ENCODE measurements at regions not wholly inside any gene's neighbourhood (a gene's known extent, or its start where the extent isn't known, plus 50 kb on each side); places are given as distances from the start of the nearest gene placed in this dataset.

- H3K4me3 Mint-ChIP-seq: no peak overlapping the region
- DNase-seq (ENCODE audit: low spot score in 2 of 2) (no peak), ATAC-seq (ENCODE audit: low read depth) (no peak)
- no peak overlapping the region for H3K27ac Mint-ChIP-seq
- H3K27me3 Mint-ChIP-seq: no peaks in the 10 kb centered on the region
- peaks cover 2% of the 10 kb centered on the region for H3K9me3 Mint-ChIP-seq
- no peaks in the 10 kb centered on the region for H3K4me1 Mint-ChIP-seq
- no peaks in the 10 kb centered on the region for H3K36me3 Mint-ChIP-seq
Observed at GRCh38 chr9:19732441-19732951, 56.3 kb downstream of the SLC24A2 start.

- H3K27ac Mint-ChIP-seq: no peak overlapping the region
Observed at GRCh38 chr9:19728101-19728500, 60.7 kb downstream of the SLC24A2 start.

GRCh38 chr9:19725970-19726369 lies 62.9 kb downstream of the SLC24A2 start:
- Mint-ChIP-seq H3K36me3 (no peaks in the 10 kb centered on the region), H3K9me3 (no peaks in the 10 kb centered on the region), H3K4me3 (no peak overlapping the region), H3K27ac (no peak overlapping the region), H3K27me3 (no peaks in the 10 kb centered on the region), H3K4me1 (no peaks in the 10 kb centered on the region)
- no peak for DNase-seq (ENCODE audit: low spot score in 2 of 2)
- no peak for ATAC-seq (ENCODE audit: low read depth)

More at GRCh38 chr9:19728101-19728500, 60.7 kb downstream of the SLC24A2 start:
- no peak for DNase-seq (ENCODE audit: low spot score in 2 of 2)
- no peaks in the 10 kb centered on the region for H3K4me1 Mint-ChIP-seq
- no peaks in the 10 kb centered on the region for H3K36me3 Mint-ChIP-seq
- no peak overlapping the region for H3K4me3 Mint-ChIP-seq
- ATAC-seq (ENCODE audit: low read depth): no peak
- no peaks in the 10 kb centered on the region for H3K9me3 Mint-ChIP-seq
- no peaks in the 10 kb centered on the region for H3K27me3 Mint-ChIP-seq

GRCh38 chr9:19720377-19720776 lies 68.5 kb downstream of the SLC24A2 start:
- Mint-ChIP-seq H3K4me1 (no peaks in the 10 kb centered on the region), H3K36me3 (no peaks in the 10 kb centered on the region), H3K27me3 (peaks cover 1% of the 10 kb centered on the region), H3K27ac (no peak overlapping the region), H3K9me3 (no peaks in the 10 kb centered on the region), H3K4me3 (no peak overlapping the region)
- DNase-seq (ENCODE audit: low spot score in 2 of 2) (no peak), ATAC-seq (ENCODE audit: low read depth) (no peak)

GRCh38 chr9:19703702-19704101 lies 85.1 kb downstream of the SLC24A2 start:
- Mint-ChIP-seq H3K9me3 (no peaks in the 10 kb centered on the region), H3K27me3 (no peaks in the 10 kb centered on the region), H3K36me3 (no peaks in the 10 kb centered on the region), H3K4me3 (no peak overlapping the region), H3K4me1 (no peaks in the 10 kb centered on the region), H3K27ac (no peak overlapping the region)
- no peak for ATAC-seq (ENCODE audit: low read depth)
- DNase-seq (ENCODE audit: low spot score in 2 of 2): no peak

GRCh38 chr9:19701991-19702390 lies 86.8 kb downstream of the SLC24A2 start:
- no peak for ATAC-seq (ENCODE audit: low read depth)
- no peak for DNase-seq (ENCODE audit: low spot score in 2 of 2)
- no peaks in the 10 kb centered on the region for H3K27me3 Mint-ChIP-seq
- no peaks in the 10 kb centered on the region for H3K36me3 Mint-ChIP-seq
- H3K27ac Mint-ChIP-seq: no peak overlapping the region
- no peak overlapping the region for H3K4me3 Mint-ChIP-seq
- H3K4me1 Mint-ChIP-seq: no peaks in the 10 kb centered on the region
- H3K9me3 Mint-ChIP-seq: no peaks in the 10 kb centered on the region

- Mint-ChIP-seq H3K36me3 (no peaks in the 10 kb centered on the region), H3K27ac (no peak overlapping the region), H3K4me1 (no peaks in the 10 kb centered on the region), H3K27me3 (no peaks in the 10 kb centered on the region), H3K4me3 (no peak overlapping the region), H3K9me3 (no peaks in the 10 kb centered on the region)
- no peak for ATAC-seq (ENCODE audit: low read depth)
- no peak for DNase-seq (ENCODE audit: low spot score in 2 of 2)
Observed at GRCh38 chr9:19701274-19701673, 87.6 kb downstream of the SLC24A2 start.

- Mint-ChIP-seq H3K4me3 (no peak overlapping the region), H3K9me3 (no peaks in the 10 kb centered on the region), H3K4me1 (no peaks in the 10 kb centered on the region), H3K36me3 (no peaks in the 10 kb centered on the region), H3K27ac (no peak overlapping the region), H3K27me3 (no peaks in the 10 kb centered on the region)
- DNase-seq (ENCODE audit: low spot score in 2 of 2) (no peak), ATAC-seq (ENCODE audit: low read depth) (no peak)
Observed at GRCh38 chr9:19700699-19701098, 88.1 kb downstream of the SLC24A2 start.

GRCh38 chr9:19699756-19700155 lies 89.1 kb downstream of the SLC24A2 start:
- ATAC-seq (ENCODE audit: low read depth): no peak
- Mint-ChIP-seq H3K27ac (no peak overlapping the region), H3K27me3 (no peaks in the 10 kb centered on the region), H3K9me3 (no peaks in the 10 kb centered on the region), H3K4me1 (no peaks in the 10 kb centered on the region), H3K4me3 (no peak overlapping the region), H3K36me3 (no peaks in the 10 kb centered on the region)
- no peak for DNase-seq (ENCODE audit: low spot score in 2 of 2)

GRCh38 chr9:19698960-19699359 lies 89.9 kb downstream of the SLC24A2 start:
- Mint-ChIP-seq H3K4me3 (no peak overlapping the region), H3K4me1 (no peaks in the 10 kb centered on the region), H3K27ac (no peak overlapping the region), H3K9me3 (no peaks in the 10 kb centered on the region), H3K36me3 (no peaks in the 10 kb centered on the region), H3K27me3 (no peaks in the 10 kb centered on the region)
- no peak for ATAC-seq (ENCODE audit: low read depth)
- no peak for DNase-seq (ENCODE audit: low spot score in 2 of 2)

GRCh38 chr9:19694601-19695000 lies 94.2 kb downstream of the SLC24A2 start:
- H3K36me3 Mint-ChIP-seq: no peaks in the 10 kb centered on the region
- no peak overlapping the region for H3K27ac Mint-ChIP-seq
- no peaks in the 10 kb centered on the region for H3K27me3 Mint-ChIP-seq
- no peak overlapping the region for H3K4me3 Mint-ChIP-seq
- no peak for ATAC-seq (ENCODE audit: low read depth)
- no peak for DNase-seq (ENCODE audit: low spot score in 2 of 2)
- H3K4me1 Mint-ChIP-seq: no peaks in the 10 kb centered on the region
- H3K9me3 Mint-ChIP-seq: peaks cover 3% of the 10 kb centered on the region

- no peaks in the 10 kb centered on the region for H3K4me1 Mint-ChIP-seq
- peaks cover 14% of the 10 kb centered on the region for H3K9me3 Mint-ChIP-seq
- H3K4me3 Mint-ChIP-seq: no peak overlapping the region
- H3K36me3 Mint-ChIP-seq: no peaks in the 10 kb centered on the region
- no peak overlapping the region for H3K27ac Mint-ChIP-seq
- H3K27me3 Mint-ChIP-seq: no peaks in the 10 kb centered on the region
- ATAC-seq (ENCODE audit: low read depth): no peak
- DNase-seq (ENCODE audit: low spot score in 2 of 2): no peak
Observed at GRCh38 chr9:19690128-19690527, 98.7 kb downstream of the SLC24A2 start.

- H3K9me3 Mint-ChIP-seq: peaks cover 14% of the 10 kb centered on the region
- no peak overlapping the region for H3K4me3 Mint-ChIP-seq
- H3K27me3 Mint-ChIP-seq: no peaks in the 10 kb centered on the region
- no peak overlapping the region for H3K27ac Mint-ChIP-seq
- no peaks in the 10 kb centered on the region for H3K4me1 Mint-ChIP-seq
- ATAC-seq (ENCODE audit: low read depth) (no peak), DNase-seq (ENCODE audit: low spot score in 2 of 2) (no peak)
- no peaks in the 10 kb centered on the region for H3K36me3 Mint-ChIP-seq
Observed at GRCh38 chr9:19689328-19690101, 99.3 kb downstream of the SLC24A2 start.

- no peaks in the 10 kb centered on the region for H3K36me3 Mint-ChIP-seq
- no peaks in the 10 kb centered on the region for H3K27me3 Mint-ChIP-seq
- H3K9me3 Mint-ChIP-seq: peaks cover 12% of the 10 kb centered on the region
- no peak for ATAC-seq (ENCODE audit: low read depth)
- H3K4me1 Mint-ChIP-seq: no peaks in the 10 kb centered on the region
- no peak overlapping the region for H3K27ac Mint-ChIP-seq
- DNase-seq (ENCODE audit: low spot score in 2 of 2): no peak
- H3K4me3 Mint-ChIP-seq: no peak overlapping the region
Observed at GRCh38 chr9:19683715-19684114, 105.1 kb downstream of the SLC24A2 start.

GRCh38 chr9:19682397-19682796 lies 106.4 kb downstream of the SLC24A2 start:
- Mint-ChIP-seq H3K4me1 (no peaks in the 10 kb centered on the region), H3K27me3 (no peaks in the 10 kb centered on the region), H3K4me3 (no peak overlapping the region), H3K9me3 (peaks cover 10% of the 10 kb centered on the region), H3K36me3 (no peaks in the 10 kb centered on the region), H3K27ac (no peak overlapping the region)
- no peak for DNase-seq (ENCODE audit: low spot score in 2 of 2)
- ATAC-seq (ENCODE audit: low read depth): no peak
